ENCODE measurements at regions not wholly inside any gene's neighbourhood (a gene's known extent, or its start where the extent isn't known, plus 50 kb on each side); places are given as distances from the start of the nearest gene placed in this dataset.

- FAIRE-seq, result no peak
- DNase-seq (ENCODE audit: low read depth), result no peak
- H3K27me3 ChIP-seq (ENCODE audit: control insufficient read depth, insufficient read depth, low read length), result no peaks in the 10 kb centered on the region
- no peak overlapping the region for H3K4me3 ChIP-seq (ENCODE audit: low read depth, low read length)
- no peak for TF ChIP-seq CTCF (IDR thresholded peaks at IDR 0.05; ENCODE audit: insufficient read depth, low read length, severe bottlenecking)
- H3K36me3 ChIP-seq (ENCODE audit: control insufficient read depth, insufficient read depth, low read length), result no peaks in the 10 kb centered on the region
These were observed 381.1 kb upstream of the ACTBL2 start for GRCh38 chr5:57863661-57864060.

GRCh38 chr5:57862942-57863341, 380.3 kb upstream of the ACTBL2 start:
- DNase-seq (ENCODE audit: low read depth) (no peak), FAIRE-seq (no peak)
- H3K36me3 ChIP-seq (ENCODE audit: control insufficient read depth, insufficient read depth, low read length), result no peaks in the 10 kb centered on the region
- H3K4me3 ChIP-seq (ENCODE audit: low read depth, low read length), result no peak overlapping the region
- H3K27me3 ChIP-seq (ENCODE audit: control insufficient read depth, insufficient read depth, low read length), result no peaks in the 10 kb centered on the region
- no peak for TF ChIP-seq CTCF (IDR thresholded peaks at IDR 0.05; ENCODE audit: insufficient read depth, low read length, severe bottlenecking)

GRCh38 chr5:57862471-57862911, 379.9 kb upstream of the ACTBL2 start:
- no peak for FAIRE-seq
- no peak for TF ChIP-seq CTCF (IDR thresholded peaks at IDR 0.05; ENCODE audit: insufficient read depth, low read length, severe bottlenecking)
- DNase-seq (ENCODE audit: low read depth), result peak; percentile 76
- Histone ChIP-seq H3K27me3 (ENCODE audit: control insufficient read depth, insufficient read depth, low read length) (no peaks in the 10 kb centered on the region), H3K36me3 (ENCODE audit: control insufficient read depth, insufficient read depth, low read length) (no peaks in the 10 kb centered on the region), H3K4me3 (ENCODE audit: low read depth, low read length) (no peak overlapping the region)

- TF ChIP-seq CTCF (IDR thresholded peaks at IDR 0.05; ENCODE audit: insufficient read depth, low read length, severe bottlenecking), result no peak
- DNase-seq (ENCODE audit: low read depth) (no peak), FAIRE-seq (no peak)
- H3K27me3 ChIP-seq (ENCODE audit: control insufficient read depth, insufficient read depth, low read length), result no peaks in the 10 kb centered on the region
- H3K4me3 ChIP-seq (ENCODE audit: low read depth, low read length), result no peak overlapping the region
- no peaks in the 10 kb centered on the region for H3K36me3 ChIP-seq (ENCODE audit: control insufficient read depth, insufficient read depth, low read length)
These were observed 377.0 kb upstream of the ACTBL2 start for GRCh38 chr5:57859626-57860025.

- FAIRE-seq (peak; percentile 47), DNase-seq (ENCODE audit: low read depth) (no peak)
- H3K4me3 ChIP-seq (ENCODE audit: low read depth, low read length), result no peak overlapping the region
These were observed 376.3 kb upstream of the ACTBL2 start for GRCh38 chr5:57858905-57859304.

More at GRCh38 chr5:57858905-57859304, 376.3 kb upstream of the ACTBL2 start:
- Histone ChIP-seq H3K27me3 (ENCODE audit: control insufficient read depth, insufficient read depth, low read length) (no peaks in the 10 kb centered on the region), H3K36me3 (ENCODE audit: control insufficient read depth, insufficient read depth, low read length) (no peaks in the 10 kb centered on the region)
- TF ChIP-seq CTCF (IDR thresholded peaks at IDR 0.05; ENCODE audit: insufficient read depth, low read length, severe bottlenecking), result no peak
